ENCODE measurements at regions not wholly inside any gene's neighbourhood (a gene's known extent, or its start where the extent isn't known, plus 50 kb on each side); places are given as distances from the start of the nearest gene placed in this dataset.

GRCh38 chr12:131636940-131637750 lies 73.7 kb upstream of the SFSWAP start:
- TF ChIP-seq CTCF (IDR thresholded peaks at IDR 0.05; ENCODE audit: control extremely low read depth, extremely low read depth, low read depth, missing control alignments), result no peak
- no peak for DNase-seq (ENCODE audit: extremely low spot score)
- ChIA-PET CTCF (no interaction called here), POLR2A (no interaction called here)

DNA sequence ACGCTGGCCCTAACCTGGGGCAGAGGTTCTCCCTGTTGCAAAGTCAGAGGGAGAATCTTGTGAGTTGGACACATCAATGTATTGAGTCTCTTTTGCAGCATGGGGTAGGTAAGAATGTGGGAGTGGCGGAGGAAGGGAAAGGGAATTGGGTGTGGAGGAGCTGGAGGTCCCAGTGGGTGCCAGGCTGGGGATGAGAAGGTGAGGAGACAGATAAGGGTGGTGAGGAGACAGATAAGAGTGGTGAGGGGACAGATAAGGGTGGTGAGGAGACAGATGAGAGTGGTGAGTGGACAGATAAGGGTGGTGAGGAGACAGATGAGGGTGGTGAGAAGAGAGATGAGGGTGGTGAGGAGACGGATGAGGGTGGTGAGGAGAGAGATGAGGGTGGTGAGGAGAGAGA lies 72.9 kb upstream of the SFSWAP start:
- DNase-seq (ENCODE audit: extremely low spot score), result no peak
- TF ChIP-seq CTCF (IDR thresholded peaks at IDR 0.05; ENCODE audit: control extremely low read depth, extremely low read depth, low read depth, missing control alignments), result no peak
- CTCF ChIA-PET, result no interaction called here
- POLR2A ChIA-PET, result no interaction called here

GRCh38 chr12:131639270-131639940 lies 71.5 kb upstream of the SFSWAP start:
- TF ChIP-seq CTCF (IDR thresholded peaks at IDR 0.05; ENCODE audit: control extremely low read depth, extremely low read depth, low read depth, missing control alignments), result no peak
- DNase-seq (ENCODE audit: extremely low spot score), result no peak
- POLR2A ChIA-PET, result no interaction called here
- CTCF ChIA-PET, result interaction anchor here (0.7 kb wide), 1 partner anchor 115 kb away, joined by 3 read pairs; no protein-coding TSS in a partner anchor

GRCh38 chr12:131640525-131640924 lies 70.4 kb upstream of the SFSWAP start:
- CTCF ChIA-PET, result no interaction called here
- POLR2A ChIA-PET, result no interaction called here
- DNase-seq (ENCODE audit: extremely low spot score), result no peak
- no peak for TF ChIP-seq CTCF (IDR thresholded peaks at IDR 0.05; ENCODE audit: control extremely low read depth, extremely low read depth, low read depth, missing control alignments)

GRCh38 chr12:131641315-131641714 lies 69.6 kb upstream of the SFSWAP start:
- ChIA-PET POLR2A (no interaction called here), CTCF (no interaction called here)
- TF ChIP-seq CTCF (IDR thresholded peaks at IDR 0.05; ENCODE audit: control extremely low read depth, extremely low read depth, low read depth, missing control alignments), result no peak
- DNase-seq (ENCODE audit: extremely low spot score), result no peak

DNA sequence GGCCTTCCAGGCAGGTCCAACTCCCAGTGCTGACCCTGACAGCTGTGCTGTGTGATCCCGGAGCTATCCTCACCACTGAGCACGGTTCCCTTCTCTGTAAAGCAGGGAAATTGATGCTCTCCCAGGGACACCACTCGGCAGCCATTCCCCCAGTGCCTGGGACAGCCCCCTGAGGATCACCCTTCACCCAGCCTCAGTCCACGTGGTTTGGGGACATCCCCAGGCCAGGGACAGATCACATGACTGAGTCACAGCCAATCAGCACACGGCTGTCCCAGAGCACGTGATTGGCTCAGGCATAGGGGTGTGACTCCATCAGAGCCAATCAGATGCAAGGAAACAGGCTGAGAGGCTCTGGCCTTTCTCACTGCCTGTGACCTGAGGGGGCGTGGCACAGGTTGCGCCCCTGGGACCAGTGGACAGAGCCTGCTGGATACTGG lies 68.8 kb upstream of the SFSWAP start:
- POLR2A ChIA-PET, result no interaction called here
- peak; percentile 41 for DNase-seq (ENCODE audit: extremely low spot score)
- TF ChIP-seq CTCF (IDR thresholded peaks at IDR 0.05; ENCODE audit: control extremely low read depth, extremely low read depth, low read depth, missing control alignments), result no peak
- CTCF ChIA-PET, result no interaction called here

Data from GM10248 (cell line).